GM21423 (cell line): ENCODE measurements at regions not wholly inside any gene's neighbourhood (a gene's known extent, or its start where the extent isn't known, plus 50 kb on each side); places are given as distances from the start of the nearest gene placed in this dataset.

Experiments
- ATAC-seq: cut with Tn5 transposase; IDR thresholded peaks from one replicate; pipeline ENCODE4 v1.9.1; 2021; ENCODE audit warnings: mild to moderate bottlenecking, moderate library complexity; ENCODE audit not compliant: unreplicated experiment

DNA sequence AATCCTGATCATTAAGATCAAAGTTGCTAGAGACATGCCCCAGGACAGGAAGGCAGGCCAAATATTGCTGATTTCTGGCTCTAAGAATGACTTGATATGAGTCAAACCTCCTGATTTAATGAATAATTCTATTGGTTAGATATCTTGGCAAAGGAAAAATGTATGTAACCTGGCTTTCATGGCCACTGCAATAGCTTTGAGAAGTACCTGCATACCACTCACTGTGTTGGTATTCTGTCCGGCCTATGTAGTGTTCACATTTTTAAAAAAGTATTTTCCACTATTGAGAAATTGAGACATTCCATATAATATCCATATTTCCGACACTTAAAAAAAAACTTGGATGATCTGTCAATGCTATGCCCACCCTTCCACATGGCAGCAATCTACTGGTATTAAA lies 283.1 kb upstream of the SOX5 start:
- ATAC-seq: no peak

DNA sequence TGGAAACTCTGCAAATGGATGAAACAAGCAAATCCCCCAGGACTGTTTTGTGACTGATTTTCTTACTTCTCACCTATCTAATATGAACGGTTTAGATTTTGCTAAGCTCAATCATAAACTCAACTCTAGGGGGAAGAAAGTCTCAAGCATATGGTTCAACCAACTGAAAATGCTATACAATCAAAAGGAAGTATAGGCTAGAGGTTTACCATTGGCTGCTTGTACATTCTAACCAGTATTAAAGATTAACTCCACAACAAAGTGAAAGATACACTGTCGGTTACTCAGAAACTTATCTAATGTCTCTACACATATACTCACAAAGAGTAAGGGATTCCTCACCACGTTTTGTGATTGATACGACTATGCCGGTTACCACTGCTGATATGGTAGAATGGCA lies 281.8 kb upstream of the SOX5 start:
- peak; percentile 87 for ATAC-seq

DNA sequence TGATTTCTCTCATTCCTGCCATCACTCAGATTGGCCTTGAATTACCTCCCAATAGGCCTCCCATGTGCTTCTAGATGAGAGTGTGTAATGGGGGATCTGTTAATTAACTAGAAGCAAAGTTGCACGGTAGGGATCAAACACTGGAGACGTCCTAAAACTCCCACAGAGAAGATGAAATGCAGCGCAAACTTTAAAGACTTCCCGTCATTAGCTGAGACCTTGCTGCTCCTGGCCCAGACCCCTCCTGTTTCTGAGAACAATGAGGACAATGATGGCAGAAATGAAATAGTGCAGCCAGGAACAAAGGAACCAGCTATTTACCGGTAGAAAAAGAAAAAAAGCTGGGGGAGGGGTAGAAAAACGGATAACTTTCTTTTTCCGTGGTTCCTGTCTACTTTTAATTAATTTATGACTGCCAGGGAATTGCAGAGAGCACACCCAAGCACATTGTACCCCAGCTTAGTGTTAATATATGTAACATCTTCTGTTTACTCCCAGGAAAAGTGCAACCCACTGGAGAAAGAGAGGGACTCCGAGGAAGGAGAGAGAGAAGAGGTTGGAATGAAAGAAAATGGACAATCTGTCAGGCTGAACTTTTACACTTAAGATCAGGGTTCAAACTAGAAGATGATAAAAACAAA lies 280.7 kb upstream of the SOX5 start:
- no peak for ATAC-seq

DNA sequence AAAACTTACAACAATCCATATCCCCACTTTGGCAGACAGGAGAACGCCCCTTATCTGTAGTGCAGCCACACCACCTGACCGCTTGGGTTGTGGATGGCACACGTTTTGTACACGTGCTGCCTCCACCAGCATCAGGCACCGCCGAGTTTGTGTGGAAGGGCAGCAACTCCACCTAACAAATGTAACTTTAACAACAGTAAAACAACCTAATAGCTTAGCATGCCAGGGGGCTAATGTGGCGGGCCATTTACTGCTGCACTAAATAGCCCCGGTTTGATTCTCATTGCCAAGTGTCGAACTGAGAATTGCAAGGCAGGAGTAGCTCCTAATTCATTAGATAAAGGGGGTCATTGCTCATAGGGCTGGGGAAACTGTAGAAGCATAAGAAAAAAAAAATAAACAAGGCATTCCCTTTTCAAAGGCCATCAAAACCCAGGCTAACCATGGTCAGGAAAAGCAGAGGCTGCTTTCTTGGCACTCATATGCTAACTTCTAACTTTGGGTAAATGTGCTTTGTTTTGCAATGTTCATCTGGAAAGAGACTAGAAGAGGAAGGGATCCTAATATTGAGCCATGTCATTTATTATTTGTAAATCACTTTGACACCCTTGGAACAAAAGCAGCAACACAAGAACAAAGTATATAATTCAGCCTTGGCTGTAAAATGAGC lies 279.7 kb upstream of the SOX5 start:
- no peak for ATAC-seq

DNA sequence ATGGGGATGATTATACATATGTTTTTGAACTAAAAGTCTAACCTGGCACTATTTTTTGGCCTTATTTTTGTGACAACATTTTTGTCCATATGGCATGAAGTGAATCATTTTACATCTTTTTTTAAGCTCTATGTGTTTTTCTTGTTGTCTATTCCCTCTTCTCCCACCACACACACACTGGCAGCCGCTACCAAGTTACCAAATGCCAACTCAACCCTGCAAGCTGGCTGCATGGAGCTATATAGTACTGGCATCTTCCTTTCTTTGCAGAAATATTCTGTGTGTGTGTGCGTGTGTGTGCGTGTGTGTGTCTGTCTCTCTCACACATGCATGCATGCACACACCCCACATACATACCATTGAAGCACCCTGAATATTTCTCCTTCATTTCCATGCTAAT lies 278.9 kb upstream of the SOX5 start:
- ATAC-seq: no peak

DNA sequence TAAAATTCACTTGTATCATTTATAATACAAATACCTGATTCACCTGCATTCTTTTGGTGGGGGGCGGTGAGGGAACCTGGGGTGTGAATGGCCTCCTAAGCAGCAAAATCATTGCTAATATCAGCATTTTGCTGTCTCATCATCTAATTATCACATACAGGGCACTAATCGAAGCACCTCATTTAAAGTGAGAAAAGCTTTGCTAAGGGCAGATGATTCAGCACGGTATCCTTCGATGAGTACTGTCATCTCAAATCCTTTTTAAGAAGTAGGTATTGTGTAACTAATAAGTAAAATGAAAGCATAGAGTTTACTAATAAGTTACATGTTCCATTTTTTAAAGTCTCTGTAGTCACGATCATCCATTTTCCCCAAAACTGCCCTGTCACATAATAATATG lies 278.1 kb upstream of the SOX5 start:
- no peak for ATAC-seq

DNA sequence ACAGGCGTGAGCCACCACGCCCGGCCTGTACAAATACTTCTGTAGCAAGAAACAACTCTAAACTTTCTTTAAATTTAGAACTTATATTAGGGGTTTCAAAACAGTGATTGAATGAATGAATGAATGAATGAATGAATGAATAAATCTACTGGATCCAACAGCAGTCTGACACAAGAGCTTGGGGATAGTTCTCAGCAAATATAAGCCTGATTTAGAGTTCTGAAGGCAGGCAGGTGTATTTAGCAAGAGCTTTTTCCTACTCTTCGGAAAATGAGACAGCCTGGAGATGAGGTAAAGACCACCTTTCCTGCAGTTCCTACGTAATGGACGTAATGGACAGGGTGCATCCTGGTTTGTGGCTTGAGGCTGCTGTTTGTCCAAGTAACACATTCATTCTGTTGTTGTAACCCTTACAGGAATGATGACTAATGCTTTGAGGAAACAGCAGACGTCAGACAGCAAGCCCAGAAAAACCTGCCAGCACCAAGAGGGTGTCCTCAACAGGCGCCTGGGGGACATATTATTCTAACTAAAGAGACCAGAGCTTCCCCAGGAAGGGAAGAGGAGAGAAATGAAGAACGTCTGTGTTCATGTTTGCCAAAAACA lies 277.4 kb upstream of the SOX5 start:
- no peak for ATAC-seq

DNA sequence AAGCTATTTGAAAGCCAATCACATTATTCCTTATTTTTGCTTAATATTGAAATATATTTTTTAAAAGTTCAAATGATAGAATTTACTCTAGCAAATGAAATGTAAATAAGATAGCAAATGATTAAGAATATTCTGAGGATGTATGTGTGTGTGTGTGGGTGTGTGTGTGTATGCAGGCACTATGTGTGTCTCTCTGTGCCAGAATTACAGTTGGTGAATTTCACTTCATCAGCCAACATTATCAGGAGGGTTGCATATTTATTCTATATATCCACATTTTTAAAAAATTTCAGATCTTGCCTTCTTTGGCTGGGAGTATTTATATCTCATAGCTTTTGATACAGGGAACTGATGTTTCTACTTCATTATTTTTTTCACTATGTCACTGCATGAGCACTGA lies 274.9 kb upstream of the SOX5 start:
- no peak for ATAC-seq

DNA sequence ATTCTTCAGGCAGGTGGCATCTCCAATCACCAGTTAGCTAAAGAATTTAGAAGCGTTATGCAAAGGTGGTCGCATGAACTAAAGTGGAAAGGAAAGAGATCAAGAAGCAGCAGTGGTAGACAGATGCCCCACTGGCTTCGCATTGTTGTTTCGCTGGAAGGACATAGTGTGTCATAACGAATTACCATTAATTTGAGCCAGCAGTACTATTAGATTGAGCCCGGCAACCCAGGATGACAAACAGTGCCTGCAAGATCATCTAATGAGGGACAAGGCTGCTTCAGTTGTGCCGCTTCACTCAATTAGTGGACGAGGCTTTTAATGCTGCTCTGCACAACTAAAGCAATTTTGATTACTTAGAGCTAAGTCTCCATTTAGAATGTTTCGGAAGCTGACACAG lies 274.5 kb upstream of the SOX5 start:
- no peak for ATAC-seq

DNA sequence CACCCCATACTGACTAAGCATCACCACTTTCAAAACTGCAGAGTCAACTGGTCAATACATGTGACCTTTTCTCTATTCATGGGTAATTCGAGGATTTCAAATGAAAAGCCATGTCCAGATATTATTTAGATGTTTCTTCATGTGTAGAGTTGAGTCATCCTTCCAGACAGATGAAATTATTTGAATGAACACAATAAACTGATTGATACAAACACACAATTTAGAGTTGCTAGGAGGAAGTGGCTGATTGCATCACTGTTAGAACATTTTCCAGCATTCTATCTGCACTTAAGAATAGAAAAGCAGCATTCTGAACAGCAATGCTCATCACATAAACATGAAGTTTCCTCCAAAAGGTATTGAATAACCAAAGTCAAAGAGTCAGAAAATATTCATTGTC lies 273.5 kb upstream of the SOX5 start:
- no peak for ATAC-seq

DNA sequence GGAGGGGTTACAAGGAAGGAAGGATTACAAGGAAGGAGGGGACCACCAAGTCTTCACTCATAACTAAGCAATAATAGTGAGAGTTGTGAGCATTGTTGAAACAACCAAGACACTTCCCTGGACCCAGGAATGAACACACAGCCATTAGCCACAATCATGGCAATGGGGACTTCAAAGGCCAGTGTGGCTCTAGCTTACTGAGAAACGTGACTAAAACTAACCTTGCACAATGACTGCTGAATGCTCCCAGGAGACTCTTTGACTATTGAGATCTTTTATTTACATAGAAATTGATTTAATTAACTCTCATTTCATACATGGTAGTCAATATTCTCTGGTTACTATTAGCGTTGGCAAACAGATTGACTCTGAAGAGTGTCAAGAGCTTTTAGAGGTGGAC lies 263.0 kb upstream of the SOX5 start:
- no peak for ATAC-seq

DNA sequence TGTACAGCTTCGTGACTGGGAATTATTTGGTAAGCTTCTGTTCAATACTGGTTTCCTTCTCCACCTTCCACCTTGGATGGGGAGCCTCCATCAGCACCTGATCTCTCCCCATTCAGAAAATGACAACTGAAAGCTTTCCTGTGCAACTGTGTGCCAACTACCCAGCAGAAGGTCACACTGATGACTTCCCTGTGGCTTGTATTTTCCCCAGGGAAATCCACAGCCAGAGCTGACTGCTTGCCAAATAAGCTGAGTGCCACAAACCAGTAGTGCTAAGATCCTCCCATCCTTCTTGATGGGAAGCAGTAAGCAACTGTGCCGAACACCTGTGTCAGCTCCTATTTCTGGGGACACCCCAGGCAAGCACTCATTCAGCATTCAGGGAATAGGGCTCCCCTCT lies 257.2 kb upstream of the SOX5 start:
- no peak for ATAC-seq

DNA sequence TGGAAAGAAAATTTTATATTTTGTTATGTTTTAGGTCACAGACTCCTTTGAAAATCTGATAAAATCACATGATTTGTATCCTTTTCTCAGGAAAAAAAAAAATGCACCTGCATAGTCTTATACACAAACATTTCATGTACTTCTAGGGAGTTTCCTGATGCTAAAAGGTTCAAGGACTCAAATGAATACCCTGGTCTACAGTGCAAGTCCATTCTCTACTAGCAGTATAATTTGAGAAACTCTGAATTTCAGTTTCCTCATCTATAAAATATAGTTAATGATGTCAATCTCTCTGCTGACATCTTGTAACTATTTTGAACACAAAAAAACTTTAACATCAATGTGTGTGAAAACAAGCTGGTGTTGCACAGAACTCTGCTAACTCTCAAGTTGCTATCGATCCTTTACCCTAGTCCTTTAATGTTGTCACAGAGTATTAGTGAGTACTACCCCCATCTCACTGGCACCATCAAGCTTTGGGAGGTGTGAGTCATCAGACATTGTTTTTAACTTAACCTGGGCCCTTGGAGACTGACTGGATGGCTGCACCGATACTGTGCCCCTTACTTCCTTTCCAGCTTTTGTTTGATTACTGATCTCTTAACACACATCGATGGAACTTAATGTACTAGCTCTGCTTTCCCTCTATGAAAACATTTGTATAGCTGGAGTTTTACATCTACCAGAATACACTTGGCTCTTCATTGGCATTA lies 251.9 kb upstream of the SOX5 start:
- ATAC-seq: peak; percentile 39

DNA sequence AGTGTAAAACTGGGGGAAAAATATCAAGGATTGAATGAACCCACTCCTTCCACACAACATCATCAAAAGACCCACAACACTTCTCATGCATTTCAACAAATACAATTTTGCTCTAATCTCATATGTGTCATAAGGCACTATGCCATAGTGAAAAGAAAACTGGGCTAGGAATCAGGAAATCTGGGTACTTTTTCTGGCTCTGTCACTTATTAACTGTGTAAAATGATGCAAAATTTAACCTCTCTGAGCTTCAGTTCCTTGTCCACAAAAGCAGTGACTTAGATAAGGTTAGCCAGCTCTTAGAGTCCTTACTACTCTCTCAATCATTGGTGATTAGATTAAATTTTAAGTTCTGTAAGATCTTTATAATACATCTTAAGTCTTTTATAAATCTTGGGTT lies 250.5 kb upstream of the SOX5 start:
- ATAC-seq: peak; percentile 34

DNA sequence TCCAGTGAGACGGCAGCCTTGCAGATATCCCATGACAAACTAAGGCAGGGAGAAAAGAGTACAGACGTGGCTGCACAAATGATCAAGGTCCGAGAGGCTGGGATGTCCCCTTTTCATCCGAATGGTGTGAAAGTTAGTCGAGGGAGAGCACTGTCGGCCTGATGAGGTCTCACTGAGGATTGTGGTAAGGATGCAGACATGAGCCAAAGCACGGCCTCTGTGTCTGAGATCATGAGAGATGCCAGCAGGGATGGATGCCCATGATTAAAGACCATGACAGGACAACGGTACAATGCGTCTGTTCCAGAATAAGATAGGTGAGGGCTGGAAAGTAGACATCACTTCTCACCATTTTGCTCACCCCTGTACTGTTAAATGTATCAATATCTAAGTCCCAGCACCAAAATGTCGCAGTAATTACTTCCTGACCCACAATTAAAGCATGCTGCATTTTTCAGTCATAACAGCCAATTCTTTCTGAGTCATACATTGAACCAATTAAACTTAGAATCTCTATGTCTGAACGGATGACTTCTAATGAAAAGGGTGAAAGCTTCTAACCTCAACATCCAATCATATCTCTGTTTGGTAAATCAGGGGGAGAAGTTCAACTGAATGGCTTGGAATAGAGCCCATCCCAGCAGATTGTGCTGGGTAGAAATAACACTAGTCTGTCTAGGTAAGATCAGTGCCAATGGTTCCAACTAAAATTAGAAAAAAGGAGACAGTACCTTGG lies 249.6 kb upstream of the SOX5 start:
- ATAC-seq: no peak

DNA sequence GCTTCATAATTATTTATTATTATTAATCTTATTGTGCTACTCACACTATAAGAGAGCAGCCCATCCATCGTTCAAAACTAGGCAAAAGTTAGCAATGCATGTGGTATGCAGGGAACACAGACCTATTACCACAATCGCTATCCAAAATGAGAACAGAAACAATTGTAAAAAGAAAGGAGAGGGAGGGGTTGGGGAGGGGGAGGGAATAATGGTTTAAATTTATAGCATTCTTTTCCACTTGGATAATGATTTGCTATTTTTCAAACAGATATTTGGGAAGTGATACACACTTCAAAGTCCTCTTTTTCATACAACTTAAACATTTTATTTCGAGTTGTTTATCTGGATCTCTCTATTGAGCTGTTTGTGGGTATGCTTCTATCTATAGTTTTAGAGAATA lies 248.6 kb upstream of the SOX5 start:
- ATAC-seq: no peak

DNA sequence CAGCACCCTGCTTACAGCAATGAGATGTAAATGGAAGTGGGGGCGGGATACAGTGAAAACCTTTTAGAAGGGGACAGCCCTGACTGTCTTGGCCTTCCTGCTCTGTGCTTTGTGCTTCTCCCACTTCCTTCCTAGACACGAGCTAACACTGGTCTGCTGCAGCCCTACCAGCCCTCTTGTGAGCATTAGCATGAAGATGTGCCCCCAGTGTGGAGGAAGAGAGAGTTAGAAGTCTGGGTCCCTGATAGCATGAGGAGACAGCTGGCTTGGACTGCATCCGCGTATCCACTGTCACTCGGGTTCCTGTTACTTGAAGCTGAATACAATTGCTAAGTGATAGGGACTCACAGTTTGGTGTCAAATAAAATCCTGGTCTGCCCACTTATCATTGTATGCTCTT lies 248.1 kb upstream of the SOX5 start:
- ATAC-seq: no peak

DNA sequence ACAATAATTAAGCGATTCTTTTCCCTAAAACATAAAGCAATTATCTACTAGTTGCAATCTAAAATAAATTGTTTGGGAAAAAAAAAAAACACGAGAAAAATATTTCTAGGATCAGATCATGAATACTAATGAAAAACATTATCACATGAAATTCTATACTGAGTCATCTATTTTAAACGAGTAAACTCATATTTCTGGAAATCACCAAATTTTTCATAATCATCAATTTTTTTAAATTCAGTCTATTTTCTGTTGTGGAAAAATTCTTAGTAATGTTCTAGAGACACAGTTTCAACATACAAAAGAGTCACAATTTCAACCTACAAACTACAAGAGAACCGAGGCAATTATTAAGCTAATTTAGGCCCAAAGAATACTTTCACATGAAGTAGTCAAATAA lies 245.6 kb upstream of the SOX5 start:
- no peak for ATAC-seq

DNA sequence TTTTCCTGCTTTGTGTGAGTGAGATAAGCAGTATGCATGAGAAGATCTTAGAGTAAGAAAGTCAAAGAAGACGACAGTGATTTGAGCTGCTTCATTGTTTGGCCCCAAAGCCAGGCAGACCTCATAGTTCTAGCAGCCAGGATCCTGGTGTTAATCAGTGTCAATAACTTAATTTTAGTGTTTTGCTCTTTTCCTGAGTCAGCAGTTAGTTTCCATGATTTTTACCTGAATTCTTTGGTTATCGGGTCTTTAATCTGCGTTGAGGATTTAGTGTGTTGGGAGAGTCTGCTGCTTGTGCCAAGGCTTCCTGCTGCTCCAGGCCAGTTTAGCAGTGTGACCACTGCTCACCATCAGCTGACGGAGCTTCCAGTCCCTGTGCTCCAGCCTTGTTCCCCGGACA lies 241.6 kb upstream of the SOX5 start:
- no peak for ATAC-seq

DNA sequence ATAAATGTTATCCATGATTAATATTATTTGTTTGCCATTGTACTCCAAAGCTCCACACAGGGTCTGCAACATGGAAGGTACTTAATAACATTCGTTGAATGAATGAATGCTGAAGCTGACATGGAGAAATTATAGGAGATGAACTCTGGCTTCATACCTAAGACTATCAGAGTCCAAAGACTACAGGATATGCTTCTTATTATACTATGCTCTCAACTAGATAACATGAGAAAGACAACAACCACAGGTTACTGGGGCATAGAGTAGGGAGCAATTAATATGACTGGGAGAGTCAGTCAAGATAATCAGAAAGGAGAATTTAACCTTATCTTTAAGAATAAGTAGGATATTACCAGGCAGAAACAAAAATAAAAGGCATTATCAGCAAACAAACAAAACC lies 236.3 kb upstream of the SOX5 start:
- no peak for ATAC-seq

DNA sequence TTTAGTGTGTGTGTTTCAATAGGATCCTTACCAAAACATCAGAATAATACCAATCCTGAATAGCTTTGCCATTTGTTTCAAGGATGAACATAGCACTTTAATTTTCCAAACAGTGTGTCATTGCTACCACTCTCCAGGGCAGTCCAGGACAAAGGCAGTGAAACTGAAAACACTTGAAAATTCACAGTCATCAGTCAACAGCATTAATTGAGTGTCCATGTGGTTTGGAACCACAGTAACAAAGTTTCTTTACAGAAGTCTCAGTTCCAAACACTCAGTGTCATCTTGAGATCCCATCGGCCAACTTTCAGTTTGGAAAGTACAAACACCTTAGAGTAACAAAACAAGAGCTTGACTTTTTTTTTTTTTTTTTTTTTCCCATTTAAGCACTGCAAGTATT lies 228.4 kb upstream of the SOX5 start:
- ATAC-seq: peak; percentile 80
